ENCODE measurements at regions not wholly inside any gene's neighbourhood (a gene's known extent, or its start where the extent isn't known, plus 50 kb on each side); places are given as distances from the start of the nearest gene placed in this dataset.

- no peak overlapping the region for H3K27ac ChIP-seq
- DNase-seq: no peak
- TF ChIP-seq POLR2AphosphoS5 (IDR thresholded peaks at IDR 0.05): no peak
- no peak for TF ChIP-seq CTCF (IDR thresholded peaks at IDR 0.05)
- no peak for TF ChIP-seq POLR2A (IDR thresholded peaks at IDR 0.05)
- no peak for TF ChIP-seq EP300 (IDR thresholded peaks at IDR 0.05)
- no peaks in the 10 kb centered on the region for H3K36me3 ChIP-seq
- H3K4me3 ChIP-seq: no peak overlapping the region
- no peaks in the 10 kb centered on the region for H3K27me3 ChIP-seq
- H3K4me1 ChIP-seq: no peaks in the 10 kb centered on the region
- intact Hi-C loops (cut with DNase I; ENCODE audit: low total_unique reads): no loop called here
- H3K9me3 ChIP-seq: no peaks in the 10 kb centered on the region
These were observed 852.7 kb upstream of the SLIT2 start for GRCh38 chr4:19399001-19399400.

GRCh38 chr4:19386786-19387185 lies 864.9 kb upstream of the SLIT2 start:
- Histone ChIP-seq H3K36me3 (no peaks in the 10 kb centered on the region), H3K27me3 (no peaks in the 10 kb centered on the region), H3K4me1 (no peaks in the 10 kb centered on the region), H3K9me3 (no peaks in the 10 kb centered on the region), H3K27ac (no peak overlapping the region), H3K4me3 (no peak overlapping the region)
- intact Hi-C loops (cut with DNase I; ENCODE audit: low total_unique reads): no loop called here
- WGBS, 5 donors: 76 to 88% (median 80%) methylated on average over 2 of the region's 2 CpGs
- TF ChIP-seq POLR2A (IDR thresholded peaks at IDR 0.05) (no peak), EP300 (IDR thresholded peaks at IDR 0.05) (no peak), POLR2AphosphoS5 (IDR thresholded peaks at IDR 0.05) (no peak), CTCF (IDR thresholded peaks at IDR 0.05) (no peak)
- DNase-seq: no peak

DNA sequence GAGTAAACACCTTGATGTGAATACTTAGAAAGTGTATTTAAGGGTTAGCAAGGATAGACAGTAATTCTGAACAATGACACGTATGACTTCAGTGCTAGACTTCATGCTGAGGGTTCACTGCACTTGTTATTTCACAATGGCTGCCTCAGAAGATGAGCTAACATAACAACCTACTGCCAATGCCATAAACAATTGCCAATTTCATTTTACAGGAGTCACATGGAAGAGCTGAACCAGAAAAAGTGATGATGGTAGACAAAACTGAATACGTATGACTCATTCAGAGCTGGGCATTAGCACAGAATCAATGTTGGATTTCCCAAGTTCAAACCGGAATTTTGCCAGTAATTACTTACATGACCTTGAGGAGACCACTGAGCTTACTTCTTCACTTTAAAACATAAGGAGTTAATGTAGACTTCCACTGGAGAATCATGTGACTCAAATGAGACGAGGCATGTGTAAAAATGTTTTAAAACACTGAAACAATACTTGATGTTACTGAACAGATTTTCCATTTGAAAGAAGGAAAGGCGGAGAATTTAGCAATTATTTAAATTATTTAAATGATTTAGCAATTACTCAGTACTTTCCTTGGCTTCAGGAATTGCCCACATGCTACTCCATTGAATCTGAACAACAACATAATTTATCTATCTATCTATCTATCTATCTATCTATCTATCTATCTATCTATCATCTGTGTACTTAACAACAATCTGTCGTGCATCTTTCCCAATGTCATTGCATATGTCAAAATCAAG lies 868.5 kb upstream of the SLIT2 start:
- 75 to 82% (median 78%) methylated on average over 6 of the region's 6 CpGs for WGBS, 5 donors
- no peak for TF ChIP-seq POLR2AphosphoS5 (IDR thresholded peaks at IDR 0.05)
- no peak for TF ChIP-seq EP300 (IDR thresholded peaks at IDR 0.05)
- no peak for TF ChIP-seq POLR2A (IDR thresholded peaks at IDR 0.05)
- TF ChIP-seq CTCF (IDR thresholded peaks at IDR 0.05): no peak
- Histone ChIP-seq H3K4me1 (no peaks in the 10 kb centered on the region), H3K27me3 (no peaks in the 10 kb centered on the region), H3K4me3 (no peak overlapping the region), H3K9me3 (no peaks in the 10 kb centered on the region), H3K36me3 (no peaks in the 10 kb centered on the region), H3K27ac (no peak overlapping the region)
- intact Hi-C loops (cut with DNase I; ENCODE audit: low total_unique reads): no loop called here
- DNase-seq: no peak

GRCh38 chr4:19381068-19381467 lies 870.6 kb upstream of the SLIT2 start:
- WGBS, 5 donors: 79 to 98% (median 92%) methylated on average over 1 of the region's 1 CpG
- H3K36me3 ChIP-seq: no peaks in the 10 kb centered on the region
- intact Hi-C loops (cut with DNase I; ENCODE audit: low total_unique reads): no loop called here
- DNase-seq: no peak
- TF ChIP-seq CTCF (IDR thresholded peaks at IDR 0.05) (no peak), POLR2AphosphoS5 (IDR thresholded peaks at IDR 0.05) (no peak), POLR2A (IDR thresholded peaks at IDR 0.05) (no peak), EP300 (IDR thresholded peaks at IDR 0.05) (no peak)
- no peak overlapping the region for H3K4me3 ChIP-seq
- no peaks in the 10 kb centered on the region for H3K27me3 ChIP-seq
- no peaks in the 10 kb centered on the region for H3K4me1 ChIP-seq
- H3K27ac ChIP-seq: no peak overlapping the region
- no peaks in the 10 kb centered on the region for H3K9me3 ChIP-seq
